Caco-2 (cell line): ENCODE measurements at regions not wholly inside any gene's neighbourhood (a gene's known extent, or its start where the extent isn't known, plus 50 kb on each side); places are given as distances from the start of the nearest gene placed in this dataset.

Experiments
- BruUV-seq: library from RNA; stranded (reverse); fragments of 400-500 nt; replicated peaks from 2 replicates; lab custom pipeline; 2021; lab: Mats Ljungman, UMichigan
- CTCF ChIA-PET: fragments of 300-600 bp; sonication (Branson Sonifier 250); formaldehyde crosslinking; loops from one replicate; lab custom pipeline; 2022; ENCODE audit warnings: antibody characterized with exemption; lab: Charles Lee
- POLR2A ChIA-PET: fragments of 300-600 bp; sonication (Branson Sonifier 250); formaldehyde crosslinking; loops from one replicate; lab custom pipeline; 2022; ENCODE audit warnings: antibody characterized with exemption; lab: Charles Lee
- DNase-seq, 2 experiments: peaks; one replicate each; pipeline versions ENCODE4 v3.0.0 to v3.0.0-alpha.2; 2020 to 2022
- H3K27me3 ChIP-seq: replicated peaks from 2 replicates; pipeline ENCODE4 v1.6.0; 2011; ENCODE audit warnings: low read length; ENCODE audit not compliant: control insufficient read depth, insufficient read depth
- H3K36me3 ChIP-seq: 2 replicates; pipeline ENCODE4 v1.5.1; 2011; ENCODE audit warnings: low read length; ENCODE audit not compliant: control insufficient read depth, insufficient read depth
- H3K4me1 ChIP-seq: fragments of 250-450 bp; sonication (Bioruptor Pico); 2 replicates; pipeline ENCODE4 v1.5.1; 2020; ENCODE audit warnings: mild to moderate bottlenecking
- H3K4me3 ChIP-seq: 2 replicates; pipeline ENCODE4 v1.5.1; 2011; ENCODE audit warnings: low read depth, mild to moderate bottlenecking, control low read depth, low read length
- H3K9me3 ChIP-seq: fragments of 250-450 bp; sonication (Bioruptor Pico); 2 replicates; pipeline ENCODE4 v1.5.1; 2020; ENCODE audit warnings: mild to moderate bottlenecking, moderate library complexity
- H3K27ac Mint-ChIP-seq: one replicate; pipeline ENCODE4 v1.8.0; 2022; ENCODE audit warnings: mixed read lengths; ENCODE audit not compliant: unreplicated experiment
- H3K27me3 Mint-ChIP-seq: one replicate; pipeline ENCODE4 v1.8.0; 2022; ENCODE audit warnings: mixed read lengths; ENCODE audit not compliant: insufficient read depth, unreplicated experiment
- H3K36me3 Mint-ChIP-seq: one replicate; pipeline ENCODE4 v1.8.0; 2022; ENCODE audit warnings: mild to moderate bottlenecking, mixed read lengths; ENCODE audit not compliant: insufficient read depth, unreplicated experiment
- H3K4me1 Mint-ChIP-seq: one replicate; pipeline ENCODE4 v1.8.0; 2022; ENCODE audit warnings: low read depth, mixed read lengths; ENCODE audit not compliant: unreplicated experiment
- H3K4me3 Mint-ChIP-seq: one replicate; pipeline ENCODE4 v1.8.0; 2022; ENCODE audit warnings: mild to moderate bottlenecking, moderate library complexity, mixed read lengths; ENCODE audit not compliant: unreplicated experiment
- H3K9me3 Mint-ChIP-seq: one replicate; pipeline ENCODE4 v1.8.0; 2022; ENCODE audit warnings: mixed read lengths; ENCODE audit not compliant: unreplicated experiment
- intact Hi-C: fragments of 100-400 bp; cut with micrococcal nuclease; formaldehyde crosslinking; loops from one replicate; pipeline ENCODE4 v1.10.0; 2022; ENCODE audit not compliant: unreplicated experiment
- TF ChIP-seq, protein P1 (sequence below), 2 experiments: fragments of 200-600 bp in 1 of 2; IDR thresholded peaks; 1 replicate in 1 of 2; 2 replicates in 1 of 2; pipeline versions ENCODE4 v1.5.1 to v1.8.0; 2011 to 2022; ENCODE audit warnings: antibody characterized with exemption in 1 of 2, control low read depth in 1 of 2, inconsistent platforms in 1 of 2, low read depth in 1 of 2, low read length in 1 of 2, mild to moderate bottlenecking in 1 of 2, moderate library complexity in 1 of 2; ENCODE audit not compliant: insufficient read depth in 1 of 2, severe bottlenecking in 1 of 2, unreplicated experiment in 1 of 2

DNA sequence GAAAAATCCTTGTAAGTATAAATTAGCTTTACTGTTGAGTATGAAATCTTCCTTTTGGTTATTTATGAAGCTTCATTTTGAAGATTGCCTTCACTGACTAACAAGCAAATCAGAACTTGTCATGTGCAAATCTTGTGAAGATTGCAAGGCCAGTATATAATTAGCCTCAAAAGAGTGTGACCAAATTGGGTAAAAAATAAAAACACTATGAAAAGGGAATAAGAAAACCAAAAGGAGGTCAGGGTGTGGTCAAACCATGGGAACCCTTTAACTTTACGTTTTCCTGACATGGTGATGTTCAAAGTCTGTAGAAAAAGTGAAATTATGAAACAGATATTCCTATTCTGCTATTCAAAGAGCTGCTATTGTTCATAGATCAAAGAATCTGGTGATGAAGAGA, 230.3 kb downstream of the BCAT1 start:
- Mint-ChIP-seq H3K27ac (no peak overlapping the region), H3K9me3 (peaks cover 36% of the 10 kb centered on the region)

DNA sequence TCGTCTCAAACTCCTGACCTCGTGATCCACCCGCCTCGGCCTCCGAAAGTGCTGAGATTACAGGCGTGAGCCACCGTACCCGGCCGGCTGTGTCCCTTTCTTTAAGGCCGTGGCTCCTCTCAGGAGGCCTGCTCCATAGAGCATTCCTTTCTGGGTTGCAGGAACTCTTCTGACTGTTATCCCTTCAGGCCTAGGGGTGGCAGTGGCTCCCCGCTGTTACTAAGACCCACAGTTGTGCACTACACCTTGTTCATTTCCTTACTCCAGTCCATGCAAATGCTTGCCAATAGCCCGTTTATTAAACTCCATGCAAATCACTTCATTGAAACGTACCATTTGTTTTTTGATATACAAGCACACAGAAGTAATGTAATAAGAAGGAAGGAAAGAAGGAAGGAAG, 234.7 kb downstream of the BCAT1 start:
- H3K27me3 Mint-ChIP-seq: no peaks in the 10 kb centered on the region
- no TSS peak for BruUV-seq
- Histone ChIP-seq H3K4me3 (no peak overlapping the region), H3K27me3 (no peaks in the 10 kb centered on the region), H3K36me3 (no peaks in the 10 kb centered on the region), H3K9me3 (0 out of 2 replicates have a peak, but pooled peaks cover 2% of the 10 kb centered on the region), H3K4me1 (peaks cover 26% of the 10 kb centered on the region)
- H3K27ac Mint-ChIP-seq: no peak overlapping the region
- no peak for DNase-seq
- H3K4me1 Mint-ChIP-seq: peaks cover 11% of the 10 kb centered on the region
- intact Hi-C loops: loop anchor here (1.0 kb wide), 1 partner anchor 65 kb away; no protein-coding TSS in a partner anchor
- peaks cover 6% of the 10 kb centered on the region for H3K36me3 Mint-ChIP-seq
- H3K4me3 Mint-ChIP-seq: no peak overlapping the region
- TF ChIP-seq, protein P1, sequence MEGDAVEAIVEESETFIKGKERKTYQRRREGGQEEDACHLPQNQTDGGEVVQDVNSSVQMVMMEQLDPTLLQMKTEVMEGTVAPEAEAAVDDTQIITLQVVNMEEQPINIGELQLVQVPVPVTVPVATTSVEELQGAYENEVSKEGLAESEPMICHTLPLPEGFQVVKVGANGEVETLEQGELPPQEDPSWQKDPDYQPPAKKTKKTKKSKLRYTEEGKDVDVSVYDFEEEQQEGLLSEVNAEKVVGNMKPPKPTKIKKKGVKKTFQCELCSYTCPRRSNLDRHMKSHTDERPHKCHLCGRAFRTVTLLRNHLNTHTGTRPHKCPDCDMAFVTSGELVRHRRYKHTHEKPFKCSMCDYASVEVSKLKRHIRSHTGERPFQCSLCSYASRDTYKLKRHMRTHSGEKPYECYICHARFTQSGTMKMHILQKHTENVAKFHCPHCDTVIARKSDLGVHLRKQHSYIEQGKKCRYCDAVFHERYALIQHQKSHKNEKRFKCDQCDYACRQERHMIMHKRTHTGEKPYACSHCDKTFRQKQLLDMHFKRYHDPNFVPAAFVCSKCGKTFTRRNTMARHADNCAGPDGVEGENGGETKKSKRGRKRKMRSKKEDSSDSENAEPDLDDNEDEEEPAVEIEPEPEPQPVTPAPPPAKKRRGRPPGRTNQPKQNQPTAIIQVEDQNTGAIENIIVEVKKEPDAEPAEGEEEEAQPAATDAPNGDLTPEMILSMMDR (IDR thresholded peaks at IDR 0.05; ENCODE audit: insufficient read depth in 1 of 2, low read depth in 1 of 2, low read length in 1 of 2, severe bottlenecking in 1 of 2, unreplicated experiment in 1 of 2): no peak
- H3K9me3 Mint-ChIP-seq: peaks cover 20% of the 10 kb centered on the region
- ChIA-PET POLR2A (no interaction called here), CTCF (no interaction called here)

More for the DNA sequence above, 230.3 kb downstream of the BCAT1 start:
- no TSS peak for BruUV-seq
- Mint-ChIP-seq H3K4me3 (no peak overlapping the region), H3K36me3 (no peaks in the 10 kb centered on the region), H3K4me1 (peaks cover 13% of the 10 kb centered on the region), H3K27me3 (no peaks in the 10 kb centered on the region)
- no peak overlapping the region for H3K4me3 ChIP-seq
- H3K27me3 ChIP-seq: no peaks in the 10 kb centered on the region
- intact Hi-C loops: no loop called here
- peaks cover 2% of the 10 kb centered on the region; the same call in 1 of the 2 replicates for H3K9me3 ChIP-seq
- DNase-seq: no peak
- no peaks in the 10 kb centered on the region for H3K36me3 ChIP-seq
- H3K4me1 ChIP-seq: peaks cover 20% of the 10 kb centered on the region; the same call in 1 of the 2 replicates
- ChIA-PET POLR2A (interaction anchor here (0.6 kb wide), 1 partner anchor 33 kb away, joined by 3 read pairs; no protein-coding TSS in a partner anchor), CTCF (no interaction called here)
- TF ChIP-seq, protein P1 (IDR thresholded peaks at IDR 0.05; ENCODE audit: insufficient read depth in 1 of 2, low read depth in 1 of 2, low read length in 1 of 2, severe bottlenecking in 1 of 2, unreplicated experiment in 1 of 2): no peak

DNA sequence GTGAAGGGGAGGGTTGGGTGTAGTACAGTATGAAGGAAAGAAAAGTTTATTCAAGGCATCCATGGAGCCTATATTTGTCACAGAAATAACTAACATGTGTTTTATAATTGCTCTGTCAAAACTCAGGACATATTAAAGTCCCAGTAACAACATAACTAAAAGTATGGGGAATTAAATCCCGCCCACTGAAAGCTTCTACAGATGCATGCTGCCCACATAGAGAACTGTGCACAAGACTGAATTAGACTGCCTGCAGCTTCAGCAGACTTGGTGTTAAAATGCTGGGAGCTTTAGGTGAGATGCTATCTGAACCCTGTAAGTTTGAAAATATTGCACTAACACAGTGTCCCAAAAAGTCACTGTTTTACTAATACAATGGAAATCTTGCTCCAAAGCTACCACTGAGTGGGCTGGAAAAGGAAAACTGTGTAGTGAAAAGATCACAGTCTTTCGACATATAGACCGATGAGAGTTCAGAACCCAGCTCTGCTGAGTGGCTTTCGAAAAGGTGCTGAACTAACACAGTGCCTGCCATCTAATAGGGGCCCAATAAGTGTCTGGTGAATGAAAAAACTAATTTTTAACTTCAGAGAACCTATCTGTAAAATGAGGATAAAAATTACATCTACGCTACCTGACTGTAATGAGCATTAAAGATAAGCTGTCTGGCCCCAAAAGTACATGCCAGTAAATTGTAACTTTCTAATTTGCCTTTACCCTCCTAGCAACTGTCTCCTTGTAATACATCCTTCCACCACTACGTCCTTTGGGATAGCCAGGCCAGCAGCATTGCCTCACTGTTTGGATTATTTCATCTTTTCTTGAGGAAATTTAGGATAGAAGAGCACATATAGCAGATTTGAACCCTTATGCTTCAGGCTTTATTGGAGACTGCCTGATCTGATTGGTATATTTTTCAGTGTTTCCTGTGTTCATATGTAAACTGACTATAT, 237.6 kb downstream of the BCAT1 start:
- H3K9me3 Mint-ChIP-seq: peaks cover 12% of the 10 kb centered on the region
- H3K27ac Mint-ChIP-seq: no peak overlapping the region
- peaks cover 6% of the 10 kb centered on the region for H3K36me3 Mint-ChIP-seq
- no TSS peak for BruUV-seq
- intact Hi-C loops: no loop called here
- Histone ChIP-seq H3K9me3 (no peaks in the 10 kb centered on the region), H3K4me3 (no peak overlapping the region), H3K27me3 (no peaks in the 10 kb centered on the region), H3K4me1 (peaks cover 25% of the 10 kb centered on the region), H3K36me3 (no peaks in the 10 kb centered on the region)
- H3K4me1 Mint-ChIP-seq: peaks cover 5% of the 10 kb centered on the region
- POLR2A ChIA-PET: no interaction called here
- no peaks in the 10 kb centered on the region for H3K27me3 Mint-ChIP-seq
- DNase-seq: no peak
- CTCF ChIA-PET: no interaction called here
- TF ChIP-seq, protein P1 (IDR thresholded peaks at IDR 0.05; ENCODE audit: insufficient read depth in 1 of 2, low read depth in 1 of 2, low read length in 1 of 2, severe bottlenecking in 1 of 2, unreplicated experiment in 1 of 2): no peak
- no peak overlapping the region for H3K4me3 Mint-ChIP-seq
